GM23338 (cell line): ENCODE measurements at regions not wholly inside any gene's neighbourhood (a gene's known extent, or its start where the extent isn't known, plus 50 kb on each side); places are given as distances from the start of the nearest gene placed in this dataset.

Source experiments
- ATAC-seq: fragments of 200-7000 bp; cut with Tn5 transposase; 3 replicates; pipeline ENCODE4 v1.9.1; 2020
- DNase-seq: peaks from one replicate; pipeline ENCODE4 v3.0.0-alpha.2; 2015; ENCODE audit warnings: low spot score
- H2AFZ ChIP-seq: fragments of 200-600 bp; sonication (generic); 2 replicates; pipeline ENCODE4 v1.8.0; 2016; ENCODE audit warnings: antibody characterized with exemption, mild to moderate bottlenecking, moderate library complexity
- H3F3A ChIP-seq: fragments of 200-600 bp; sonication (generic); replicated peaks from 2 replicates; pipeline ENCODE4 v1.8.0; 2017; ENCODE audit warnings: antibody characterized with exemption, mixed run types, low read depth
- H3K27ac ChIP-seq: fragments of 200-600 bp; sonication (generic); 2 replicates; pipeline ENCODE4 v1.6.1; 2016; ENCODE audit warnings: low read depth
- H3K27me3 ChIP-seq: fragments of 200-600 bp; sonication (generic); 2 replicates; pipeline ENCODE4 v1.8.0; 2016; ENCODE audit warnings: mild to moderate bottlenecking, mixed run types, moderate library complexity; ENCODE audit not compliant: insufficient read depth
- H3K36me3 ChIP-seq: fragments of 200-600 bp; sonication (generic); 2 replicates; pipeline ENCODE4 v1.8.0; 2016; ENCODE audit warnings: mild to moderate bottlenecking; ENCODE audit not compliant: insufficient read depth
- H3K4me1 ChIP-seq: fragments of 200-600 bp; sonication (generic); 2 replicates; pipeline ENCODE4 v1.8.0; 2016; ENCODE audit warnings: mild to moderate bottlenecking, moderate library complexity; ENCODE audit not compliant: insufficient read depth
- H3K4me2 ChIP-seq: fragments of 200-600 bp; sonication (generic); 2 replicates; pipeline ENCODE4 v1.7.1; 2017; ENCODE audit warnings: mixed run types
- H3K4me3 ChIP-seq: fragments of 200-600 bp; sonication (generic); 2 replicates; pipeline ENCODE4 v1.6.1; 2016; ENCODE audit warnings: mixed run types
- H3K79me2 ChIP-seq: fragments of 200-600 bp; sonication (generic); replicated peaks from 2 replicates; pipeline ENCODE4 v1.8.0; 2017; ENCODE audit warnings: mild to moderate bottlenecking; ENCODE audit not compliant: insufficient read depth
- H3K9me2 ChIP-seq: fragments of 200-600 bp; sonication (generic); 2 replicates; pipeline ENCODE4 v1.8.0; 2017; ENCODE audit not compliant: insufficient read depth
- H4K20me1 ChIP-seq: fragments of 200-600 bp; sonication (generic); replicated peaks from 2 replicates; pipeline ENCODE4 v1.8.0; 2017; ENCODE audit warnings: mild to moderate bottlenecking; ENCODE audit not compliant: insufficient read depth
- H3K27ac Mint-ChIP-seq: 2 replicates; pipeline ENCODE4 v1.8.0; 2020; ENCODE audit warnings: inconsistent platforms, mild to moderate bottlenecking, moderate library complexity, mixed read lengths
- H3K27me3 Mint-ChIP-seq: 3 replicates; pipeline ENCODE4 v1.8.0; 2022; ENCODE audit warnings: low read depth, mild to moderate bottlenecking, moderate library complexity, mixed read lengths, inconsistent platforms; ENCODE audit not compliant: insufficient read depth, poor library complexity
- H3K36me3 Mint-ChIP-seq: 3 replicates; pipeline ENCODE4 v1.8.0; 2021; ENCODE audit warnings: low read depth, mild to moderate bottlenecking, inconsistent platforms, moderate library complexity, mixed read lengths
- H3K4me1 Mint-ChIP-seq: 3 replicates; pipeline ENCODE4 v1.8.0; 2020; ENCODE audit warnings: mild to moderate bottlenecking, inconsistent platforms, mixed read lengths
- H3K4me3 Mint-ChIP-seq: 3 replicates; pipeline ENCODE4 v1.8.0; 2021; ENCODE audit warnings: moderate library complexity, mild to moderate bottlenecking, inconsistent platforms, mixed read lengths
- H3K9me3 Mint-ChIP-seq: 3 replicates; pipeline ENCODE4 v1.8.0; 2020; ENCODE audit warnings: moderate library complexity, mild to moderate bottlenecking, inconsistent platforms, mixed read lengths
- CREB1 ChIP-seq: fragments of 250-450 bp; sonication (Bioruptor Pico); IDR thresholded peaks from 2 replicates; pipeline ENCODE4 v1.5.0; 2020; ENCODE audit warnings: low read depth, mild to moderate bottlenecking, moderate library complexity
- ETS1 ChIP-seq: IDR thresholded peaks from 2 replicates; pipeline ENCODE4 v1.6.1; 2016; ENCODE audit warnings: antibody characterized with exemption
- EZH2phosphoT487 ChIP-seq: fragments of 200-600 bp; sonication (generic); IDR thresholded peaks from one replicate; pipeline ENCODE4 v1.8.1; 2018; ENCODE audit warnings: antibody characterized with exemption; ENCODE audit not compliant: unreplicated experiment
- JUNB ChIP-seq: IDR thresholded peaks from one replicate; pipeline ENCODE4 v1.6.1; 2016; ENCODE audit warnings: antibody characterized with exemption; ENCODE audit not compliant: unreplicated experiment
- POLR2AphosphoS5 ChIP-seq: IDR thresholded peaks from 2 replicates; pipeline ENCODE4 v1.6.1; 2016; ENCODE audit warnings: antibody characterized with exemption, low read depth
- REST ChIP-seq: IDR thresholded peaks from one replicate; pipeline ENCODE4 v1.6.1; 2018; ENCODE audit warnings: antibody characterized with exemption; ENCODE audit not compliant: unreplicated experiment
- STAT1 ChIP-seq: IDR thresholded peaks from one replicate; pipeline ENCODE4 v1.6.1; 2016; ENCODE audit warnings: antibody characterized with exemption; ENCODE audit not compliant: unreplicated experiment
- ZNF114 ChIP-seq: fragments of 250-450 bp; sonication (Bioruptor Pico); IDR thresholded peaks from 2 replicates; pipeline ENCODE4 v1.5.0; 2020; ENCODE audit warnings: mild to moderate bottlenecking, moderate library complexity
- ZNF462 ChIP-seq: fragments of 250-450 bp; sonication (Bioruptor Pico); IDR thresholded peaks from 2 replicates; pipeline ENCODE4 v1.5.0; 2020; ENCODE audit warnings: mild to moderate bottlenecking, moderate library complexity

GRCh38 chr1:36638268-36638667, 155.6 kb upstream of the CSF3R start:
- H2AFZ ChIP-seq = no peak overlapping the region
- H3K27ac ChIP-seq = no peak overlapping the region
- no peaks in the 10 kb centered on the region for H3K36me3 ChIP-seq
- H3K4me1 Mint-ChIP-seq = no peaks in the 10 kb centered on the region; the same call in 2 of the 3 replicates
- no peaks in the 10 kb centered on the region for H3K36me3 Mint-ChIP-seq
- H3K4me1 ChIP-seq = no peaks in the 10 kb centered on the region
- DNase-seq (no peak), ATAC-seq (no peak)
- H3K27me3 Mint-ChIP-seq = peaks cover 3% of the 10 kb centered on the region
- H3K9me2 ChIP-seq = no peaks in the 10 kb centered on the region
- H4K20me1 ChIP-seq = no peaks in the 10 kb centered on the region; the same call in 1 of the 2 replicates
- no peaks in the 10 kb centered on the region for H3F3A ChIP-seq
- TF ChIP-seq ZNF462 (no peak), REST (no peak), ETS1 (no peak), JUNB (no peak), CREB1 (CRISPR knock-in tag) (no peak), STAT1 (no peak), POLR2AphosphoS5 (no peak), EZH2phosphoT487 (no peak), ZNF114 (CRISPR knock-in tag) (no peak)
- no peak overlapping the region for H3K4me2 ChIP-seq
- H3K4me3 Mint-ChIP-seq = no peak overlapping the region
- H3K9me3 Mint-ChIP-seq = no peaks in the 10 kb centered on the region
- no peaks in the 10 kb centered on the region for H3K79me2 ChIP-seq
- no peak overlapping the region for H3K27ac Mint-ChIP-seq
- H3K27me3 ChIP-seq = no peaks in the 10 kb centered on the region
- H3K4me3 ChIP-seq = no peak overlapping the region
